Mononuclear cell (primary cell): ENCODE measurements at regions not wholly inside any gene's neighbourhood (a gene's known extent, or its start where the extent isn't known, plus 50 kb on each side); places are given as distances from the start of the nearest gene placed in this dataset.

ENCODE experiments used
- H3K27me3 ChIP-seq: 2 replicates; pipeline ENCODE4 v1.6.0; 2011; ENCODE audit warnings: low read length, control low read depth; ENCODE audit not compliant: insufficient read depth
- H3K4me1 ChIP-seq: 2 replicates; pipeline ENCODE4 v1.5.1; 2011; ENCODE audit warnings: mild to moderate bottlenecking, low read length, control low read depth; ENCODE audit not compliant: insufficient read depth
- H3K4me3 ChIP-seq: 2 replicates; pipeline ENCODE4 v1.5.1; 2011; ENCODE audit warnings: mild to moderate bottlenecking, low read length, moderate library complexity
- H3K9me3 ChIP-seq: 2 replicates; pipeline ENCODE4 v1.5.1; 2011; ENCODE audit warnings: low read depth, mild to moderate bottlenecking, control low read depth, low read length

DNA sequence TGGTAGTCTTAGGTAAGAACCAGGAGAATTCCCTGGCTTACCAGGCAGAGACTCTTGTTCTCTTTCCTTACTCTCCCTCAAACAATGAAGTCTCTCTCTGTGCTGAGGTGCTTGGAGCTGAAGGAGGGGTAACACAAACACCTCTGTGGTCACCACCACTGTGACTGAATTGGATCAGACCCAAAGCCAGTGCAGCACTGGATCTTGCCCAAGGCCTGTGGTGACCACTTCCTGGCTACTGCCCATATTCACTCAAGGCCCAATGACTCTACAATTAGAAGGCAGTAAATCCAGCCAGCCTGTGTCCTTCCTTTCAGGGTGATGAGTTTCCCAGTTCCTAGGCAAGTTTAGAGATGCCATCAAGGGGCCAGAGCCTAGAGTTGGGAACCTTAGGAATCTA, 706.8 kb downstream of the SLC4A3 start:
- H3K27me3 ChIP-seq, result no peaks in the 10 kb centered on the region
- no peak overlapping the region for H3K4me3 ChIP-seq

DNA sequence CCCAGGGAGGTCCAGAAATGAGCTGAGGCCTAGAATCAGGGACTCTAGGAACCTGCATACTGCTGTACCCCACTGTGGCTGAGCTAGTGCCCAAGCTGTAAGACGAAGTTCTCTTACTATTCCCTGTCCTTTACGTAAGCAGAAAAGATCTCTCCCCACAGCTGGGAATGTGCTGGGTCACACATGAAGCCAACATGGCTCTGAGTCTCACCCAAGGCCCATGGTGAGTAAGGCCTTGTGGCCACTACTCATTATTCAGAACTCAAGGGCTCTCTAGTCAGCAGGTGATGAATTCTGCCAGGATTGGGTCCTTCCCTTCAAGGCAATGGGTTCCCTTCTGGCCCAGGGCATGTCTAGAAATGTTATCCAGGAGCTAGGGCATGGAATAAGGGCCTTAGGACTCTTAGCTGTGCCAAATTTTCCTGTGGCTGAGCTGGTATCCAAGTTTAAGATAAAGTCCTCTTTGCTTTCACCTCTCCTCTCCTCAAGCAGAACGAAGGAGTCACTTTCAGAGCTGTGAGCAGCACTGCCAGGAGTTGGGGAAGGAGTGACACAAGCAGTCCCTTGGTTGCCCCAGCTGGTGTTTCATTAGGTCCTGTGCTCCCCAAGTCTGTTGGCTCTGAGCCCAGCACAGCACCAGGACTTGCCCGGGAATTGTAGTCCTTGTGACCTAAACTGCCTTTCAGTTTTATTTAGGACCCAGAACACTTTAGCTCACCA, 707.6 kb downstream of the SLC4A3 start:
- H3K9me3 ChIP-seq, result peaks cover 8% of the 10 kb centered on the region
- no peaks in the 10 kb centered on the region for H3K27me3 ChIP-seq
- H3K4me3 ChIP-seq, result no peak overlapping the region
- H3K4me1 ChIP-seq, result no peaks in the 10 kb centered on the region

More for the DNA sequence above, 706.8 kb downstream of the SLC4A3 start:
- H3K9me3 ChIP-seq, result peaks cover 10% of the 10 kb centered on the region
- no peaks in the 10 kb centered on the region for H3K4me1 ChIP-seq

DNA sequence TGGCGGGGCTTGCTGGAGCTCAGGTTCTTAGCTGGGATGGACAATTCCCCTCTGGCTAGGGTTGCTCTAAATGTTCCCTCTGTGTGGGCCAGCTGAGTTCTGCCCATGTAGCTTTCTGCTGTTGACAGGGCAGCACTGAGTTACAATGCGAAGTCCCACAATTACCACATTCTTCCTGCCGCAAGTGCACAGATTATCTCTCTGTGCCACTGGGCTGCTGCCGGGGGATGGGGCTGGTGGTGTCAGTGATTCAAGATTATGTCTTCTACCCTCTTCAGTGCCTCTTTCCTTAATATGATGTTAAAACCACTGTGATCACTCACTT, 708.1 kb downstream of the SLC4A3 start:
- H3K27me3 ChIP-seq, result no peaks in the 10 kb centered on the region
- H3K9me3 ChIP-seq, result peaks cover 4% of the 10 kb centered on the region
- H3K4me3 ChIP-seq, result no peak overlapping the region
- no peaks in the 10 kb centered on the region for H3K4me1 ChIP-seq

DNA sequence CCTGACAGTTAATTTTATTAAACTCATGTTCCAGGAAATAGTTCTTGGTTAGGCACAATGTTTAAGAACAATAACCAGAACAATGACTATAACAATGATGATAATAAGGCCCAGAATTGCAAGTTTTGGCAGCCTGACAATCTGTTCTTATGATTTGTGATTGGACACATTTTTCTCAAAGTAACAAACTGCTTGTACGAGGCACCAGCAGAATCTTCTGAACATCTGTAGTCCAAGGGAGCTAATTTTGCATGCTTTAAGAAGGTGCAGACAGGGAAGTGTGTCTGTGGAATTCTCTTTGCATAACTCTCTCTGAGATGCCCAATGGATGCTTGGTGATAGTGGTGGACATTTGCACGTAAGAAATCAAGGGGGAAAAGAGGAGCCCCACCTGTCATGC, 709.3 kb downstream of the SLC4A3 start:
- no peak overlapping the region for H3K4me3 ChIP-seq
- no peaks in the 10 kb centered on the region for H3K27me3 ChIP-seq
- H3K9me3 ChIP-seq, result peaks cover 4% of the 10 kb centered on the region
- no peaks in the 10 kb centered on the region for H3K4me1 ChIP-seq

DNA sequence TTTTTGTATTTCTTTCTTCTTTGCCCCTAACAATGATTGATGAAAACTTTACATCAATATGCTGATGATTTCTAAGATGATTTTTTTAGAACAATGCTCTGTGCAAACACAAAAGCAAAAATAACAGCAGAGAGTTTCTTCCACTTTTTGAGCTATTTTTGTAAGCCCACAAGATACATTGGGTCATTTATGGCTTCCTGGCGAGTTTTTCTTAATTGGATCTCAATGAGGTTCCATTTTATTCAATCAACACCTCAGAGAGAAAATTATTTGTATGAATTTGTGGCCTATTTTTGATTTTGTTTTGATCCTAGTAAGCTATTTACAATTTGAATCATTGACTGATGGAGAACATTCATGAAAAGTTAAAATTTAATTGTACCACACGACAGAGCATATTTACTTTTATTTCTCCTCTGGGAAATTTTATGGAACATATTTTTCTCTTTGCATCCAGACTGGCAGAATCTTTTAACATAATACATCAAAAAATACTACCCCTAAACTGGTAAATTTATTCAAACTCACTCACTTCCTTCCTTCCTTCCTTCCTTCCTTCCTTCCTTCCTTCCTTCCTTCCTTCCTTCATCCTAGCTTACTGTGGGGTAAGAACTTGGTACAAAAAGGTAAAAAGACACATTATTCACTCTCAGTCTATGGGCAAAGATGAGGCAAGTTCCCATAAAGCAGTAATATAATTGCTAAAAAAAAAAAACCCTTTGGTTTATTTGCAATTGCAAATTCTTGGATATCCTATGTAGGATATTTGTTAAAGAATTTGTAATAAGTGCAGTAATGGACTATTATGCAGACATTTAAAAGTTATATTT, 710.4 kb downstream of the SLC4A3 start:
- no peak overlapping the region for H3K4me3 ChIP-seq
- H3K27me3 ChIP-seq, result no peaks in the 10 kb centered on the region
- no peaks in the 10 kb centered on the region for H3K4me1 ChIP-seq
- H3K9me3 ChIP-seq, result no peaks in the 10 kb centered on the region

DNA sequence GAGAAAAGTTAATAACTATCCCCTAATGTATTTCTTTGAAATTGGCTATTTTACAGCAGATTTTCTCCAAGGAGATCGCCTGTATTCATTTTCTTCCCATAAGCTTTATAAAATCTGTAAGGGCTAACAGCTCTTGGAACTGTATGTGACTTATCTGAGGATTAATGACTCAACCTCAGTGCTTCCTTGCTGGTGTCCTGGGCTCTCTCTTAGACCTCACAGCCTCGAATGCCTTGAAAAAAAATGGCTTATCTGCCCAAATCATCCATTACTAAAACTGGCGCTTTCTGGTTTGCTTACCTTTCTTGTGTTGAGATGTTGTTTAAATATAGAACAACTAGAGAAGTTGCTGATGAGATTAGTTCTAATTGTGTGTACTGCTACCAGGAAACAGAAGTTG, 713.6 kb downstream of the SLC4A3 start:
- no peaks in the 10 kb centered on the region for H3K27me3 ChIP-seq
- H3K4me1 ChIP-seq, result no peaks in the 10 kb centered on the region
- H3K9me3 ChIP-seq, result no peaks in the 10 kb centered on the region
- no peak overlapping the region for H3K4me3 ChIP-seq

DNA sequence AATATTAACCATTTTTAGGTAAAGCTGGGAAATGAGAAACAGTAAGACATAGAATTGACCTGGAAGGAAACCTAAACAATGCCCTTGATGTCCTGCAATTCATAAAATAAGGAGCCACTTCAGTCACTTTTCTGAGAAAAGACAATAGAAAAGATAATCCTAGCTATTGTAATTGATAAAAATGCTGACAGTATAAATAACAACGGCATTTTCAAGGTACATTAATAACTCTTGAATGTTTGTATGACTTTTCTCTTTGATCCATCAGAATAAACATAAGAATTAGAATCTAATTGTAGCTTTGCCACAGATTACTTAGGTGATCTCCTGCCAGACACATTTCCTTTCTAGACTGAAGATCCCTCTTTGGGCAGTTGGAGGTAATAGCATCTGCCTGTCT, 719.5 kb downstream of the SLC4A3 start:
- Histone ChIP-seq H3K4me1 (no peaks in the 10 kb centered on the region), H3K4me3 (no peak overlapping the region), H3K9me3 (no peaks in the 10 kb centered on the region), H3K27me3 (no peaks in the 10 kb centered on the region)

DNA sequence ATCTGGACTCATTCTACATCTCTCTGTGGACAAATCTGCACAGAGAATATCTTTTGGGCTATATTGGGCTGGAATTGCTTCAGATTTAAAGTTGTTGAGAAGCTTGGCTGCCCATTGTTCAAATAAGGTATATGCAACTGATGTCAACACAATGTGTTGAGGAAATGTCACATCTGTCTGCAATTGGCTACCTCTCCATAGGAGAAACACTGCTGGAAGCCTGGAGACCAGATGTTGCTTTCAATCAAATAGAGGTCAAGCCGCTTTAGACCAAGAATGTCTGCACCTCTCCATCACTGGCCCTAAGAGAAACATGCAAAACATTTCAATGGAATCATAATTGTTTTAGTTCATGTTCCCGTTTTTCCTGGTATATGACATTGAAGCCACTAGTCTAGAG, 720.2 kb downstream of the SLC4A3 start:
- Histone ChIP-seq H3K27me3 (no peaks in the 10 kb centered on the region), H3K4me1 (no peaks in the 10 kb centered on the region), H3K4me3 (no peak overlapping the region), H3K9me3 (no peaks in the 10 kb centered on the region)

DNA sequence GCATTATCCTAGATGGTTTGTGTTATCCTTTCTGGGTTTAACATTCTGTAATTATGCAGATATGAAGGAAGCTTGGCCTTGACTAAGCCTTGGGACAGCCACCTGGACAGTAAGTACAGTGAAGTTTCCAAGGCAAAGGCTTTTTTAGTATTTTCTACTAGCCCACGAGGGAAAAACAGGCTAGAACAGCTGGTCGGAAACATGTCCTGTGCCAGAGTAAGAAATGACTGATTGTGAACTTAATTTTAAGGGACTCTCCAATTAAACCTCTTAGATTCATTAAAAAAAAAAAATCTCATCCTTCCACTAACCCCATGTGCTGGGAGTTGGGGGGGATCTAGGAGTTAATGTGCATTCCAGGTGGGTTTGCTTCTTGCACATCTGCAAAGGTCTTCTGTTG, 720.8 kb downstream of the SLC4A3 start:
- Histone ChIP-seq H3K9me3 (no peaks in the 10 kb centered on the region), H3K4me1 (no peaks in the 10 kb centered on the region), H3K4me3 (no peak overlapping the region), H3K27me3 (no peaks in the 10 kb centered on the region)

DNA sequence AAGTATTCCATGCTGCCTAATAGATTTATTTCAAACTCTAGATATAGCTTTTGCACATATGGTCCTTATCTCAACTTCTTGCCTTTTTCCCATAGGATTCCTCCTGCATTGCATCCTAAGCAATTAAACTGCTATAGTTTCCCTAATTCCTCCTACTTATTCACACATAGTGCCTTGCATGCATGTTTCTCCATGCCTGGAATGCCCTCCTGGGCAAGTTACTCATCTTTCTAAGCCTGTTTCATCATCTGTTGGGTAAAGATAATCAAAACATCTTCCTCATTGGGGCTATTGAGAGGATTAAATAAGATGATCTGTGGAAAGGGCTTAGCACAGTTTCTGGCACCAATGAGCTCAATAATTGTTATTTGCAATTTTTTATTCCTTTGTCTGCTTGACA, 726.5 kb downstream of the SLC4A3 start:
- no peaks in the 10 kb centered on the region for H3K27me3 ChIP-seq
- H3K9me3 ChIP-seq, result no peaks in the 10 kb centered on the region
- no peak overlapping the region for H3K4me3 ChIP-seq
- no peaks in the 10 kb centered on the region for H3K4me1 ChIP-seq

DNA sequence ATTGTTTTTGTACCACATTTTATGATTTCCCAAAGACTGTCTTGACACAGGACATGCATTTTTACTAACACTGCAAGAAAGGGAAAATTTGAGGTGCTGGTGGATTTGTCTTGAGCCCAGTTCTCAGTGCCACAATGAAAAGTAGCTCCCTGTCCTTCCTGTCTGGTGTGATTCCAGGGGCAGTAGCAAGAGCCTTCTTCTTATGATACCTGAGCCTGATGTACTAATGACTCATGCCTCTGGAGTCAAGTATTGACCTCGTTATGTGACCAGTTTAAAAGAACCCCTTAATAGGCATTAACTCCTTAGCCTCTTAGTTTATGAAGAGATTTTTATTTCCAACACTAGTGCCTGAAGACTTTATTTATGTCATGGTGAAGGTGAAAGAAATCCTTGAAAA, 728.6 kb downstream of the SLC4A3 start:
- no peaks in the 10 kb centered on the region for H3K27me3 ChIP-seq
- no peaks in the 10 kb centered on the region for H3K9me3 ChIP-seq
- no peak overlapping the region for H3K4me3 ChIP-seq
- H3K4me1 ChIP-seq, result no peaks in the 10 kb centered on the region

DNA sequence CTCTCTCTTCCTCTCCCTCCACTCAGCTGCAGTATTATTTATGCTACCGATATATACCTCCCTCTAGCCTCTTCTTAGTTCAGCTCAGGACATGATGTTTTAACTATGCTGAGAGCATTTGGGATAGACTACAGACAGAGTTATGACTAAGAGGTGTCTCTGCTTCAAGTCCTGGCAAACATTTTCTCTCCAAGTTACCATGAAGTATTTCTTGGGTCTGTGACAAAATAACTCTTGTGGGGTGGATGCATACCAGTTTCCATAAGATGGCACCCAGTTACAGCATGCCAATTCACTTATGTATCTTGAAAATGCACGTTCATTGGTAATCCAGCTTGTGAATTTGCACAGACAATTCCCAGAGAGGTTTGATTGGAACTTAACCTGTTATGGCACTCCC, 737.6 kb downstream of the SLC4A3 start:
- H3K4me1 ChIP-seq, result no peaks in the 10 kb centered on the region
- H3K27me3 ChIP-seq, result no peaks in the 10 kb centered on the region
- H3K9me3 ChIP-seq, result no peaks in the 10 kb centered on the region
- no peak overlapping the region for H3K4me3 ChIP-seq

DNA sequence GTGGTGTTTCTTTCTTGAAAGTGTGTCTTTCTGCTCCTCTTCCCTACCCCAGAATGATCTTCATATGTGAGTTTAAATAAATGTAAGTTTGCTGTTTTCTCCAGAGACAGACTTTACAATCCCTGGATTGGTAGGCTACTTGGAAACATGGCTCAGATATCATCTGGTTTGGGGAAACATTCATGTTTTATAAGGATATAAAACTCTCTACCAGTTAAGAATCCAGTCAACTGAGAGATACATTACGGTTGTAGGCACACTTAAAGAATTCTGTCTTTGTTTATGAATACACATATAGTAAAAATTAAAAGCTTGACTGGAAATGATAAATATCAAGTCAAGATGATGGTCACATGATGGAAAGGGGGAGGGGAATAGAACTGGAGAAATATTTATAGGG, 739.3 kb downstream of the SLC4A3 start:
- H3K9me3 ChIP-seq, result no peaks in the 10 kb centered on the region
- no peak overlapping the region for H3K4me3 ChIP-seq

DNA sequence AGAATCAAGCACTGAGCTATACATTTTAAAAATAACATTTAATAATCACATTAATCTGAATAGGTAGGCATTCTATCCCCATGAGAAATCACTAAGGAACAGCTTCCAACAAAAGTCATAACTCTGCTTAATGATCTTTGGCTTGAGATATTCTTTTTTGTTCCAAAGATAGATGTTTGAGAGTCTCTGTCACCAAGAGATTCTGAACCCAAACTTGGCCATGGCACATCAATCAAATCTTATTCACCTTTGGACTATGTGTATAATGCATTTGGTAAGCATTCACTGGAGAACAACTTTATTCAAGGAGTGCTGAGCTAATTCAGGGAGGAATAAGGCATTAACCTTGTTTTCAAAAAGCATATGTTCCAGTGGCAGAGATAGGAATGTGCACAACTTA, 743.3 kb downstream of the SLC4A3 start:
- Histone ChIP-seq H3K4me1 (no peaks in the 10 kb centered on the region), H3K9me3 (no peaks in the 10 kb centered on the region), H3K4me3 (no peak overlapping the region), H3K27me3 (no peaks in the 10 kb centered on the region)

More for the DNA sequence above, 739.3 kb downstream of the SLC4A3 start:
- Histone ChIP-seq H3K27me3 (no peaks in the 10 kb centered on the region), H3K4me1 (no peaks in the 10 kb centered on the region)

DNA sequence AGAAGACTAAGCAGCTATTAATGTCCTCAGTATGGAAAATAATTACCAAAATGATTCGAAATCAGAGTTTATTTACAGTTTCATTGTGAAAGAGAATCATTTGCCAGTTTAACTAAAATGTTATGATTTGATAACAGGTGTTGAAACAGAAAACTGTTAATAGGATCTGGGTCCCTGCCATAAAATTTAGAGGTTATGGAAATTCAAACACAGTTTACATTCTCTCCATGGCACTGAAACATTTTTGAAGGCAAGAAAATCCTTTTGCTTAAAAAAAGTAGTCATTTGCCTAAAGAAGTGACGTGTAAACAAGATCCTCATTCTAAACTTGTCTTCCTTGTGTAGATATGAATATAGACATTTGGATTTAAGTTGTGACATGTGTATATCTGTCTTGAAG, 743.8 kb downstream of the SLC4A3 start:
- H3K9me3 ChIP-seq, result no peaks in the 10 kb centered on the region
- H3K4me1 ChIP-seq, result no peaks in the 10 kb centered on the region
- H3K4me3 ChIP-seq, result no peak overlapping the region
- H3K27me3 ChIP-seq, result no peaks in the 10 kb centered on the region

DNA sequence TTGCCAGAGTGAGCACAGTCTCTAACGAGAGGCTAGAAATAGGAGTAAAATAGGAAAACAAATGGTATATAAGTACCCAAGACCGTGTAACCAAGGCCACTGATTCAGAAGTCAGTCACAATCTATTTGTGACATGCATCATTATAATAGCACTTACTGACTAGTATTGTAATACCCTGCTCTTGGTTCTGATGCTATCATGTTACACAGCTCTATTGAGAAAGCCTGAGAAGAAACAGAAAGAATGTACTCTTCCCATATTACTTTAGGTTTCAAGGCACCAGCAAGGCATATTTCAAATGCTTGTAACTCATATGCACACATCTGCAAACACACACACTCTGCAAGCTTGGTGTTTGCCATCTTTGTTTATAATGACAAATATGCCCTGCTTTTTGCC, 746.4 kb downstream of the SLC4A3 start:
- Histone ChIP-seq H3K27me3 (no peaks in the 10 kb centered on the region), H3K9me3 (no peaks in the 10 kb centered on the region), H3K4me3 (no peak overlapping the region), H3K4me1 (no peaks in the 10 kb centered on the region)
